ENCODE measurements at regions not wholly inside any gene's neighbourhood (a gene's known extent, or its start where the extent isn't known, plus 50 kb on each side); places are given as distances from the start of the nearest gene placed in this dataset.

DNA sequence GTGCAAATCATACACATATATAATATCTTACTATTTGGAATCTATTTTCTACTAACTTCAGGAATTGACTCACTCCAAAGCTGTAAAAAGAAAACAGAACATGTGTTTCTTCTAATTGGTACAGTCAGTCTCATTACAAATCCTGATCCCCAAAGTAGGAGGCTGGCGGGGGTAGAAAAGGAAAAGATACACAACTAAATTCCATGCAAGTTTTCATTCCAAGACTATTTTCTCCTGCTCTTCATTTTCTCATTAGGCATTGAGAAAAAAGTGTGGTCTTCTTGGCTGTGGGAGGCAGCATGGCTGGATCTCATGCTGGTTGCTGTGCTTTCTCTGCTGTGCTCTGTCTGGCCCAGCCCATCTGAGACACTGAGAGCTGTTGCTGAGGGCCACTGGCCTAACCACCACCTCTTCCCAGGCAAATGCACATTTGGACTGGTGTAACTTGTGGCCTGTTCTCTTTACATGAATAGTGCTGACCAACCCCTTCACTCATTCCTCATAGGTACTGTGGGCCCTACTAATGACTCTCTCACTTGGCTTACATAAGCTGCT lies 1107.5 kb upstream of the B3GALT2 start:
- Histone ChIP-seq H3K9me3 (ENCODE audit: control insufficient read depth, low read length) (no peaks in the 10 kb centered on the region), H3K27ac (ENCODE audit: low read depth, low read length, severe bottlenecking) (no peak overlapping the region), H3K36me3 (ENCODE audit: control insufficient read depth, insufficient read depth, low read length) (no peaks in the 10 kb centered on the region), H3K4me3 (ENCODE audit: extremely low read depth, insufficient read depth, low read length, poor library complexity, severe bottlenecking) (no peak overlapping the region), H3K4me1 (ENCODE audit: control insufficient read depth, insufficient read depth, low read length, poor library complexity, severe bottlenecking) (no peaks in the 10 kb centered on the region)
- WGBS, 2 experiments (ENCODE audit: insufficient coverage in 2 of 2), result no CpG with 5 or more reads among the region's 1 CpG

GRCh38 chr1:194292966-194293365 lies 1106.6 kb upstream of the B3GALT2 start:
- no peaks in the 10 kb centered on the region for H3K9me3 ChIP-seq (ENCODE audit: control insufficient read depth, low read length)
- H3K4me3 ChIP-seq (ENCODE audit: extremely low read depth, insufficient read depth, low read length, poor library complexity, severe bottlenecking), result no peak overlapping the region
- no peaks in the 10 kb centered on the region for H3K4me1 ChIP-seq (ENCODE audit: control insufficient read depth, insufficient read depth, low read length, poor library complexity, severe bottlenecking)
- no peak overlapping the region for H3K27ac ChIP-seq (ENCODE audit: low read depth, low read length, severe bottlenecking)
- WGBS, 2 experiments (ENCODE audit: insufficient coverage in 2 of 2), result no CpG with 5 or more reads among the region's 3 CpGs
- no peaks in the 10 kb centered on the region for H3K36me3 ChIP-seq (ENCODE audit: control insufficient read depth, insufficient read depth, low read length)

- Histone ChIP-seq H3K36me3 (ENCODE audit: control insufficient read depth, insufficient read depth, low read length) (no peaks in the 10 kb centered on the region), H3K27ac (ENCODE audit: low read depth, low read length, severe bottlenecking) (no peak overlapping the region), H3K4me1 (ENCODE audit: control insufficient read depth, insufficient read depth, low read length, poor library complexity, severe bottlenecking) (no peaks in the 10 kb centered on the region), H3K4me3 (ENCODE audit: extremely low read depth, insufficient read depth, low read length, poor library complexity, severe bottlenecking) (no peak overlapping the region), H3K9me3 (ENCODE audit: control insufficient read depth, low read length) (no peaks in the 10 kb centered on the region)
- 95 to 100% methylated on average over 3 to 4 of the region's 6 CpGs for WGBS, 2 experiments (ENCODE audit: insufficient coverage in 2 of 2)
These were observed 1103.3 kb upstream of the B3GALT2 start for GRCh38 chr1:194289569-194290266.

DNA sequence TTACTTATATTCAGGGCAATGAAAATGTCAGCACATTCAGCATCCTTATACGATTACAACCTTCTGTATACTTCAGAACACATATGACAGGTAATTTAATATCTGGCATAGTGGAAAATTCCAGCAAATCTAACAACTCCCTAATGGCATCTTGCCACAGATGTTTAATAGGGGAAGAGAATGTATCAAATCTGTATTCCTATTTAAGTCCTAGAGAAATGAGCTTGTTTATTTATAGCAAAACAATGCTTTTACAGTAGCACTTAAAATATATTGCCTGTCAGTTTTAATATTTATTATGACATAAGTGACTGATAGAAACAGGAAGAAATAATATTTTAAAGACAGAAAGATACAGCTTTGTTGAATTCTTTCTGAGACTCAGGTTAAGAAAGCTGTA lies 1101.8 kb upstream of the B3GALT2 start:
- no peak overlapping the region for H3K27ac ChIP-seq (ENCODE audit: low read depth, low read length, severe bottlenecking)

DNA sequence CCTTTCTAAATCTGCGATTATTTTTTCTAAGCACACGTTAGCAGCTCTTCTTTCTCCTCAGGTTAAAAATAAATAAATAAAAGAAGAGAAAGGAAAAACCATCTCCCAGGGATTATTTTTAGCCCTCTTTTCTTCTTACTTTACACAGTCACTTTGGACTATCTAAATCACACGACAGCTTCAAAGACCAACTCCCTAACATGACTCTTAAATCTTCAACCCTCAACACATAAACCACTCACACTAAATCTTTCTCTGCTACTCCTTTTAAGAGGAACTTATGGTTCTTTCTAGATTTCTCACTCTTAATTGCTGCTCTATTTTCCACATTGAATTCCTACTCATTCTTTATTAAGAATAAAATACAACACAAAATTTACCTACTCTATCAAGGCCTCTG lies 1095.0 kb upstream of the B3GALT2 start:
- Histone ChIP-seq H3K9me3 (ENCODE audit: control insufficient read depth, low read length) (no peaks in the 10 kb centered on the region), H3K27ac (ENCODE audit: low read depth, low read length, severe bottlenecking) (no peak overlapping the region), H3K4me3 (ENCODE audit: extremely low read depth, insufficient read depth, low read length, poor library complexity, severe bottlenecking) (no peak overlapping the region), H3K4me1 (ENCODE audit: control insufficient read depth, insufficient read depth, low read length, poor library complexity, severe bottlenecking) (no peaks in the 10 kb centered on the region), H3K36me3 (ENCODE audit: control insufficient read depth, insufficient read depth, low read length) (no peaks in the 10 kb centered on the region)
- 67% methylated on average over 1 of the region's 3 CpGs; no CpG with 5 or more reads in 1 of the 2 experiments for WGBS, 2 experiments (ENCODE audit: insufficient coverage in 2 of 2)

More for the DNA sequence above, 1101.8 kb upstream of the B3GALT2 start:
- Histone ChIP-seq H3K4me1 (ENCODE audit: control insufficient read depth, insufficient read depth, low read length, poor library complexity, severe bottlenecking) (no peaks in the 10 kb centered on the region), H3K36me3 (ENCODE audit: control insufficient read depth, insufficient read depth, low read length) (no peaks in the 10 kb centered on the region), H3K4me3 (ENCODE audit: extremely low read depth, insufficient read depth, low read length, poor library complexity, severe bottlenecking) (no peak overlapping the region), H3K9me3 (ENCODE audit: control insufficient read depth, low read length) (no peaks in the 10 kb centered on the region)
- no CpG with 5 or more reads among the region's 1 CpG for WGBS, 2 experiments (ENCODE audit: insufficient coverage in 2 of 2)

DNA sequence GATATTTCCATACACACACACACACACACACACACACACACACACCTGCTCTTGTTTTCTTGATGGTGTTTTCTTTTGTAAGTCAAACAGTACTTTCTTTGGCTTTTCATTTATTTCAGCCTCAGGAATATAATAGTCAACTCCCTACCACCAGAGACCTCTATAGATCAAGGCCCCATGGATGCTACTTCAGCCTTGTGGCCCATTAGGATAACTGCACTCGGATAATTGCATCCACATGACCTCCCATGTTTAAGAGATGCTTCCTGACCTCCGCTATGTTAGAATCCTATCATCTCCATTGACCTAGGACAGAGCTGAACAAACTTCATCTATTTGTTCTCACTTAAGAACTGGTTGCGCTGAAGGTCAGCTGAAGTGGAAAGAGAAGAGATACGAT lies 1094.0 kb upstream of the B3GALT2 start:
- WGBS, 2 experiments (ENCODE audit: insufficient coverage in 2 of 2), result 85 to 100% methylated on average over 1 to 2 of the region's 4 CpGs
- Histone ChIP-seq H3K4me1 (ENCODE audit: control insufficient read depth, insufficient read depth, low read length, poor library complexity, severe bottlenecking) (no peaks in the 10 kb centered on the region), H3K27ac (ENCODE audit: low read depth, low read length, severe bottlenecking) (no peak overlapping the region), H3K9me3 (ENCODE audit: control insufficient read depth, low read length) (no peaks in the 10 kb centered on the region), H3K4me3 (ENCODE audit: extremely low read depth, insufficient read depth, low read length, poor library complexity, severe bottlenecking) (no peak overlapping the region), H3K36me3 (ENCODE audit: control insufficient read depth, insufficient read depth, low read length) (no peaks in the 10 kb centered on the region)

DNA sequence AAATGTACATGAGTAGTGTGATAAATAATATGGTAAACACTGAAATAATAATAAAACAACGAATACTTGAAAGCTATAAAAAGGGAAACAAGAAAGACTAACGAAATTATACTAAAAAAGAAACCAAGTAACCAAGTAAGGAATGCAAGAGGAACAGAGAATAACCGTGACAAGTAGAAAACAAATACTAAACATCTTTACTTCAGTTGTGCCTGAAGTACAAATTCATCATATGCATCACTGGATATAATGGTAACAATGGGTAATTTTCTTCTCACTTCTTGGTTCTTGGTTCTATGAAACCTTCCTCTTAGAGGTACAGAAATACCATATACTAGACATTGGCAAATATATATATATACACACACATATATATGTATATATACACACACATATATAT lies 1093.6 kb upstream of the B3GALT2 start:
- Histone ChIP-seq H3K9me3 (ENCODE audit: control insufficient read depth, low read length) (no peaks in the 10 kb centered on the region), H3K4me3 (ENCODE audit: extremely low read depth, insufficient read depth, low read length, poor library complexity, severe bottlenecking) (no peak overlapping the region), H3K4me1 (ENCODE audit: control insufficient read depth, insufficient read depth, low read length, poor library complexity, severe bottlenecking) (no peaks in the 10 kb centered on the region), H3K36me3 (ENCODE audit: control insufficient read depth, insufficient read depth, low read length) (no peaks in the 10 kb centered on the region), H3K27ac (ENCODE audit: low read depth, low read length, severe bottlenecking) (no peak overlapping the region)
- WGBS, 2 experiments (ENCODE audit: insufficient coverage in 2 of 2), result 80% methylated on average over 1 of the region's 3 CpGs; no CpG with 5 or more reads in 1 of the 2 experiments

GRCh38 chr1:194277927-194278326 lies 1091.5 kb upstream of the B3GALT2 start:
- Histone ChIP-seq H3K4me1 (ENCODE audit: control insufficient read depth, insufficient read depth, low read length, poor library complexity, severe bottlenecking) (no peaks in the 10 kb centered on the region), H3K27ac (ENCODE audit: low read depth, low read length, severe bottlenecking) (no peak overlapping the region), H3K9me3 (ENCODE audit: control insufficient read depth, low read length) (no peaks in the 10 kb centered on the region), H3K4me3 (ENCODE audit: extremely low read depth, insufficient read depth, low read length, poor library complexity, severe bottlenecking) (no peak overlapping the region), H3K36me3 (ENCODE audit: control insufficient read depth, insufficient read depth, low read length) (no peaks in the 10 kb centered on the region)
- WGBS, 2 experiments (ENCODE audit: insufficient coverage in 2 of 2), result 69 to 83% methylated on average over 1 to 2 of the region's 6 CpGs

GRCh38 chr1:194273660-194274059 lies 1087.2 kb upstream of the B3GALT2 start:
- 100% methylated on average over 1 of the region's 1 CpG; no CpG with 5 or more reads in 1 of the 2 experiments for WGBS, 2 experiments (ENCODE audit: insufficient coverage in 2 of 2)
- Histone ChIP-seq H3K9me3 (ENCODE audit: control insufficient read depth, low read length) (no peaks in the 10 kb centered on the region), H3K36me3 (ENCODE audit: control insufficient read depth, insufficient read depth, low read length) (no peaks in the 10 kb centered on the region), H3K27ac (ENCODE audit: low read depth, low read length, severe bottlenecking) (no peak overlapping the region), H3K4me1 (ENCODE audit: control insufficient read depth, insufficient read depth, low read length, poor library complexity, severe bottlenecking) (no peaks in the 10 kb centered on the region), H3K4me3 (ENCODE audit: extremely low read depth, insufficient read depth, low read length, poor library complexity, severe bottlenecking) (no peak overlapping the region)

DNA sequence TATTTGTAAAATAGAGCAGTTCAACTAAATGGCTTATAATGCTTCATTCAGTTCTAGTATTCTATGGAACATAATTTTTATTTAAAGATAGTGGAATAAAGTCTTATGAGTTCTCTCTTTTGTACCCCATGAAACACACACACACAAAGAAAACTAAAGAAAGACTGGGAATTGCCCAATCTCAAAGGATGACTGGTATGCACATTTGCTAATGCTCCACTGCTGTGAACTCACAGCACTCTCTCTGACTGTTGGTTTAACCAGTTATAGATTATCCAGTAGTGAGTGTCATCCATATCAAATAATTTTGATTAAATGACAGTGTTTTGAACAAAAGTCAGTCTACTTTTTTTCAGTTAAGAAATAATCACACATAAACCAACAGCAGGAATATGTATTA lies 1082.4 kb upstream of the B3GALT2 start:
- H3K9me3 ChIP-seq (ENCODE audit: control insufficient read depth, low read length), result no peaks in the 10 kb centered on the region
- no peak overlapping the region for H3K27ac ChIP-seq (ENCODE audit: low read depth, low read length, severe bottlenecking)
- no peaks in the 10 kb centered on the region for H3K4me1 ChIP-seq (ENCODE audit: control insufficient read depth, insufficient read depth, low read length, poor library complexity, severe bottlenecking)
- no peaks in the 10 kb centered on the region for H3K36me3 ChIP-seq (ENCODE audit: control insufficient read depth, insufficient read depth, low read length)
- no peak overlapping the region for H3K4me3 ChIP-seq (ENCODE audit: extremely low read depth, insufficient read depth, low read length, poor library complexity, severe bottlenecking)

- Histone ChIP-seq H3K4me3 (ENCODE audit: extremely low read depth, insufficient read depth, low read length, poor library complexity, severe bottlenecking) (no peak overlapping the region), H3K4me1 (ENCODE audit: control insufficient read depth, insufficient read depth, low read length, poor library complexity, severe bottlenecking) (no peaks in the 10 kb centered on the region), H3K27ac (ENCODE audit: low read depth, low read length, severe bottlenecking) (no peak overlapping the region), H3K9me3 (ENCODE audit: control insufficient read depth, low read length) (no peaks in the 10 kb centered on the region), H3K36me3 (ENCODE audit: control insufficient read depth, insufficient read depth, low read length) (no peaks in the 10 kb centered on the region)
- 100% methylated on average over 1 of the region's 2 CpGs; no CpG with 5 or more reads in 1 of the 2 experiments for WGBS, 2 experiments (ENCODE audit: insufficient coverage in 2 of 2)
These were observed 1080.6 kb upstream of the B3GALT2 start for GRCh38 chr1:194267021-194267420.
